WERI-Rb-1 (cell line): ENCODE measurements at regions not wholly inside any gene's neighbourhood (a gene's known extent, or its start where the extent isn't known, plus 50 kb on each side); places are given as distances from the start of the nearest gene placed in this dataset.

ENCODE experiments used
- DNase-seq: peaks from one replicate; pipeline ENCODE4 v3.0.0-alpha.2; 2020
- H3K27ac ChIP-seq: fragments of 250-450 bp; sonication (Bioruptor Pico); 2 replicates; pipeline ENCODE4 v1.5.1; 2020; ENCODE audit warnings: mild to moderate bottlenecking, moderate library complexity
- H3K27me3 ChIP-seq: fragments of 250-450 bp; sonication (Bioruptor Pico); 2 replicates; pipeline ENCODE4 v1.5.1; 2021; ENCODE audit warnings: mild to moderate bottlenecking, low read depth, moderate library complexity; ENCODE audit not compliant: insufficient read depth, severe bottlenecking
- H3K36me3 ChIP-seq: fragments of 250-450 bp; sonication (Bioruptor Pico); 2 replicates; pipeline ENCODE4 v1.5.1; 2020; ENCODE audit warnings: mild to moderate bottlenecking, moderate library complexity
- H3K4me3 ChIP-seq: 2 replicates; pipeline ENCODE4 v1.5.1; 2011; ENCODE audit warnings: low read depth, mild to moderate bottlenecking, control low read depth, low read length
- H3K9me3 ChIP-seq: fragments of 250-450 bp; sonication (Bioruptor Pico); 2 replicates; pipeline ENCODE4 v1.5.1; 2021; ENCODE audit warnings: mild to moderate bottlenecking, moderate library complexity; ENCODE audit not compliant: severe bottlenecking
- TF ChIP-seq, protein P1 (sequence below): IDR thresholded peaks from 2 replicates; pipeline ENCODE4 v1.5.1; 2011; ENCODE audit warnings: low read depth, mild to moderate bottlenecking, control low read depth, inconsistent platforms, low read length

DNA sequence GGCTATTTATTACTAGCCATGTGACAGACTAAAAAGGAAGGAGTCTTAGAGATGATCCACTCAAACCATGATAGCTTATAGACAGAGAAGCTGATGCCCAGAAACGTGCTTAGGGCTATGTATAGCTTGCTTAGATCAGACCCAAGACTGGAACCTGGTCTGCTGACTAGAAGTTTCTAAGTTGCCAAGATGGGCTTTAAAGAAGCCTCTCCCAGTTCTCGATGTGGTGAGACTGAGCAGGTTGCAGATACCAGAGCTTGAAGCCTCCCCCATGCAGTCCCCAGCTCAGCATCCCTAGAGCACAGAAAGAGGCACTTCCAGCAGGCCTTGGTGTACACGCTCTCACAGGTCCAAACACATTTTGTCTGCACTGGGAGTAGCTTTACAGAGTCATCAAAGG is 51.1 kb upstream of the ATP10B start:
- H3K36me3 ChIP-seq = no peaks in the 10 kb centered on the region
- peaks cover 41% of the 10 kb centered on the region for H3K27me3 ChIP-seq
- no peak overlapping the region for H3K27ac ChIP-seq
- H3K9me3 ChIP-seq = no peaks in the 10 kb centered on the region
- DNase-seq = no peak
- TF ChIP-seq, protein P1, sequence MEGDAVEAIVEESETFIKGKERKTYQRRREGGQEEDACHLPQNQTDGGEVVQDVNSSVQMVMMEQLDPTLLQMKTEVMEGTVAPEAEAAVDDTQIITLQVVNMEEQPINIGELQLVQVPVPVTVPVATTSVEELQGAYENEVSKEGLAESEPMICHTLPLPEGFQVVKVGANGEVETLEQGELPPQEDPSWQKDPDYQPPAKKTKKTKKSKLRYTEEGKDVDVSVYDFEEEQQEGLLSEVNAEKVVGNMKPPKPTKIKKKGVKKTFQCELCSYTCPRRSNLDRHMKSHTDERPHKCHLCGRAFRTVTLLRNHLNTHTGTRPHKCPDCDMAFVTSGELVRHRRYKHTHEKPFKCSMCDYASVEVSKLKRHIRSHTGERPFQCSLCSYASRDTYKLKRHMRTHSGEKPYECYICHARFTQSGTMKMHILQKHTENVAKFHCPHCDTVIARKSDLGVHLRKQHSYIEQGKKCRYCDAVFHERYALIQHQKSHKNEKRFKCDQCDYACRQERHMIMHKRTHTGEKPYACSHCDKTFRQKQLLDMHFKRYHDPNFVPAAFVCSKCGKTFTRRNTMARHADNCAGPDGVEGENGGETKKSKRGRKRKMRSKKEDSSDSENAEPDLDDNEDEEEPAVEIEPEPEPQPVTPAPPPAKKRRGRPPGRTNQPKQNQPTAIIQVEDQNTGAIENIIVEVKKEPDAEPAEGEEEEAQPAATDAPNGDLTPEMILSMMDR = no peak
- no peak overlapping the region for H3K4me3 ChIP-seq
